ENCODE measurements at regions not wholly inside any gene's neighbourhood (a gene's known extent, or its start where the extent isn't known, plus 50 kb on each side); places are given as distances from the start of the nearest gene placed in this dataset.

GRCh38 chr9:71368157-71368556 lies 246.7 kb upstream of the TRPM3 start:
- ATAC-seq = no peak
- TF ChIP-seq ESRRG (CRISPR knock-in tag; IDR thresholded peaks at IDR 0.05) (no peak), ZFP3 (CRISPR knock-in tag; IDR thresholded peaks at IDR 0.05) (no peak), ARNTL (CRISPR knock-in tag; IDR thresholded peaks at IDR 0.05; ENCODE audit: borderline replicate concordance, low read depth) (no peak), BACH2 (CRISPR knock-in tag; IDR thresholded peaks at IDR 0.05; ENCODE audit: borderline replicate concordance) (no peak), ZC3H10 (CRISPR knock-in tag; IDR thresholded peaks at IDR 0.05) (no peak), CSDC2 (CRISPR knock-in tag; IDR thresholded peaks at IDR 0.05) (no peak), SNAI2 (CRISPR knock-in tag; IDR thresholded peaks at IDR 0.05) (no peak), TSHZ2 (CRISPR knock-in tag; IDR thresholded peaks at IDR 0.05) (no peak), CREB5 (CRISPR knock-in tag; IDR thresholded peaks at IDR 0.05; ENCODE audit: low read depth) (no peak), GLIS3 (CRISPR knock-in tag; IDR thresholded peaks at IDR 0.05) (no peak), CSRNP3 (CRISPR knock-in tag; IDR thresholded peaks at IDR 0.05) (no peak), ZNF70 (CRISPR knock-in tag; IDR thresholded peaks at IDR 0.05) (no peak), ZNF565 (CRISPR knock-in tag; conservative IDR thresholded peaks at IDR 0.05; ENCODE audit: low read depth) (no peak), ZNF8 (CRISPR knock-in tag; IDR thresholded peaks at IDR 0.05) (no peak), ISL1 (CRISPR knock-in tag; IDR thresholded peaks at IDR 0.05) (no peak), OSR1 (CRISPR knock-in tag; IDR thresholded peaks at IDR 0.05) (no peak)

GRCh38 chr9:71364186-71364955 lies 242.9 kb upstream of the TRPM3 start:
- TF ChIP-seq CREB5 (CRISPR knock-in tag; IDR thresholded peaks at IDR 0.05; ENCODE audit: low read depth) (no peak), OSR1 (CRISPR knock-in tag; IDR thresholded peaks at IDR 0.05) (no peak), ZFP30 (CRISPR knock-in tag; IDR thresholded peaks at IDR 0.05) (no peak), GLIS3 (CRISPR knock-in tag; IDR thresholded peaks at IDR 0.05) (no peak), TCF4 (CRISPR knock-in tag; IDR thresholded peaks at IDR 0.05; ENCODE audit: borderline replicate concordance) (no peak), PPARA (CRISPR knock-in tag; IDR thresholded peaks at IDR 0.05; ENCODE audit: borderline replicate concordance) (no peak), ZFP3 (CRISPR knock-in tag; IDR thresholded peaks at IDR 0.05) (no peak), ARNTL (CRISPR knock-in tag; IDR thresholded peaks at IDR 0.05; ENCODE audit: borderline replicate concordance, low read depth) (no peak), ISL1 (CRISPR knock-in tag; IDR thresholded peaks at IDR 0.05) (no peak), POU6F1 (CRISPR knock-in tag; IDR thresholded peaks at IDR 0.05; ENCODE audit: borderline replicate concordance, low read depth) (no peak)
- no peak for ATAC-seq

GRCh38 chr9:71363286-71363961 lies 242.0 kb upstream of the TRPM3 start:
- TF ChIP-seq TSHZ2 (CRISPR knock-in tag; IDR thresholded peaks at IDR 0.05) (no peak), PPARA (CRISPR knock-in tag; IDR thresholded peaks at IDR 0.05; ENCODE audit: borderline replicate concordance) (no peak), ARNTL (CRISPR knock-in tag; IDR thresholded peaks at IDR 0.05; ENCODE audit: borderline replicate concordance, low read depth) (no peak), POU6F1 (CRISPR knock-in tag; IDR thresholded peaks at IDR 0.05; ENCODE audit: borderline replicate concordance, low read depth) (no peak)
- ATAC-seq = no peak
